ENCODE measurements at regions not wholly inside any gene's neighbourhood (a gene's known extent, or its start where the extent isn't known, plus 50 kb on each side); places are given as distances from the start of the nearest gene placed in this dataset.
"Not testable (repeated sequence)": the region's sequence is repeated elsewhere in the genome, so short reads cannot be mapped to it uniquely, and the experiment has no call there.

GRCh38 chr7:82676777-82677463 is 233.3 kb upstream of the CACNA2D1 start:
- Histone ChIP-seq H3K27me3 (ENCODE audit: control insufficient read depth in 3 of 3, insufficient read depth in 3 of 3, low read length in 3 of 3) (no peaks in the 10 kb centered on the region), H3K9me3 (ENCODE audit: control insufficient read depth in 3 of 3, low read length in 3 of 3) (no peaks in the 10 kb centered on the region), H3K27ac (ENCODE audit: low read depth, low read length) (no peak overlapping the region), H3K4me1 (ENCODE audit: control insufficient read depth in 3 of 3, insufficient read depth in 3 of 3, low read length in 3 of 3) (no peaks in the 10 kb centered on the region), H3K9ac (ENCODE audit: low read depth in 1 of 3, low read length in 3 of 3) (no peak overlapping the region), H3K4me3 (ENCODE audit: low read length in 3 of 3) (no peak overlapping the region), H3K36me3 (ENCODE audit: control insufficient read depth in 3 of 3, insufficient read depth in 3 of 3, low read length in 3 of 3) (no peaks in the 10 kb centered on the region)

- no peaks in the 10 kb centered on the region for H3K9me3 ChIP-seq (ENCODE audit: control insufficient read depth in 3 of 3, low read length in 3 of 3)
- no peaks in the 10 kb centered on the region for H3K36me3 ChIP-seq (ENCODE audit: control insufficient read depth in 3 of 3, insufficient read depth in 3 of 3, low read length in 3 of 3)
- H3K4me1 ChIP-seq (ENCODE audit: control insufficient read depth in 3 of 3, insufficient read depth in 3 of 3, low read length in 3 of 3) = no peaks in the 10 kb centered on the region
- no peak overlapping the region for H3K27ac ChIP-seq (ENCODE audit: low read depth, low read length)
- H3K4me3 ChIP-seq (ENCODE audit: low read length in 3 of 3) = no peak overlapping the region
- H3K9ac ChIP-seq (ENCODE audit: low read depth in 1 of 3, low read length in 3 of 3) = no peak overlapping the region
- H3K27me3 ChIP-seq (ENCODE audit: control insufficient read depth in 3 of 3, insufficient read depth in 3 of 3, low read length in 3 of 3) = no peaks in the 10 kb centered on the region
Measured at GRCh38 chr7:82675396-82675795, 231.8 kb upstream of the CACNA2D1 start.

GRCh38 chr7:82674268-82674667 is 230.7 kb upstream of the CACNA2D1 start:
- Histone ChIP-seq H3K27ac (ENCODE audit: low read depth, low read length) (no peak overlapping the region), H3K9me3 (ENCODE audit: control insufficient read depth in 3 of 3, low read length in 3 of 3) (no peaks in the 10 kb centered on the region), H3K9ac (ENCODE audit: low read depth in 1 of 3, low read length in 3 of 3) (no peak overlapping the region), H3K27me3 (ENCODE audit: control insufficient read depth in 3 of 3, insufficient read depth in 3 of 3, low read length in 3 of 3) (no peaks in the 10 kb centered on the region), H3K36me3 (ENCODE audit: control insufficient read depth in 3 of 3, insufficient read depth in 3 of 3, low read length in 3 of 3) (no peaks in the 10 kb centered on the region), H3K4me3 (ENCODE audit: low read length in 3 of 3) (no peak overlapping the region), H3K4me1 (ENCODE audit: control insufficient read depth in 3 of 3, insufficient read depth in 3 of 3, low read length in 3 of 3) (no peaks in the 10 kb centered on the region)

DNA sequence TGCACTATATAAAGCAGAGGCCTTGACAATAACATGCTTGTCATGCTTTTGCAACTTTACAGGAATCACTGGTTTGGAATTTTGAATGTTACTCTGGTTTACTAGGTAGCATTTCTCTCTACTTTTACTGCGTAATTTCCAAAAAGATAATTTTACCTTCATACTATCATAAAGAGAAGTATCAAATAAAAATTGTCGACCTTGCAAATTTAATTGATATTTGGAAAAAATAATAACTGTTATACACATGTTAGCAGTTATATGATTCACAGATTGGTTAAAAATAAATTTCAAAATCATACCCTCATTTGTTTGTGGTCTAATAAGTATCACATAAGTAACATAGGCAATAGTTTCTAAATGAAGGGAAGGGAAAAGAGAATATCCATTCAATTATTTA is 228.5 kb upstream of the CACNA2D1 start:
- no peak overlapping the region for H3K27ac ChIP-seq (ENCODE audit: low read depth, low read length)
- H3K4me1 ChIP-seq (ENCODE audit: control insufficient read depth in 3 of 3, insufficient read depth in 3 of 3, low read length in 3 of 3) = no peaks in the 10 kb centered on the region
- H3K4me3 ChIP-seq (ENCODE audit: low read length in 3 of 3) = no peak overlapping the region
- no peak overlapping the region for H3K9ac ChIP-seq (ENCODE audit: low read depth in 1 of 3, low read length in 3 of 3)
- no peaks in the 10 kb centered on the region for H3K9me3 ChIP-seq (ENCODE audit: control insufficient read depth in 3 of 3, low read length in 3 of 3)
- H3K27me3 ChIP-seq (ENCODE audit: control insufficient read depth in 3 of 3, insufficient read depth in 3 of 3, low read length in 3 of 3) = no peaks in the 10 kb centered on the region
- no peaks in the 10 kb centered on the region for H3K36me3 ChIP-seq (ENCODE audit: control insufficient read depth in 3 of 3, insufficient read depth in 3 of 3, low read length in 3 of 3)

GRCh38 chr7:82669141-82669540 is 225.6 kb upstream of the CACNA2D1 start:
- Histone ChIP-seq H3K9ac (ENCODE audit: low read depth in 1 of 3, low read length in 3 of 3) (no peak overlapping the region), H3K9me3 (ENCODE audit: control insufficient read depth in 3 of 3, low read length in 3 of 3) (no peaks in the 10 kb centered on the region), H3K36me3 (ENCODE audit: control insufficient read depth in 3 of 3, insufficient read depth in 3 of 3, low read length in 3 of 3) (no peaks in the 10 kb centered on the region), H3K4me1 (ENCODE audit: control insufficient read depth in 3 of 3, insufficient read depth in 3 of 3, low read length in 3 of 3) (no peaks in the 10 kb centered on the region), H3K4me3 (ENCODE audit: low read length in 3 of 3) (no peak overlapping the region), H3K27ac (ENCODE audit: low read depth, low read length) (no peak overlapping the region), H3K27me3 (ENCODE audit: control insufficient read depth in 3 of 3, insufficient read depth in 3 of 3, low read length in 3 of 3) (no peaks in the 10 kb centered on the region)

GRCh38 chr7:82668676-82669075 is 225.1 kb upstream of the CACNA2D1 start:
- no peak overlapping the region for H3K27ac ChIP-seq (ENCODE audit: low read depth, low read length)
- no peaks in the 10 kb centered on the region for H3K9me3 ChIP-seq (ENCODE audit: control insufficient read depth in 3 of 3, low read length in 3 of 3)
- H3K4me1 ChIP-seq (ENCODE audit: control insufficient read depth in 3 of 3, insufficient read depth in 3 of 3, low read length in 3 of 3) = no peaks in the 10 kb centered on the region
- H3K9ac ChIP-seq (ENCODE audit: low read depth in 1 of 3, low read length in 3 of 3) = no peak overlapping the region
- no peaks in the 10 kb centered on the region for H3K27me3 ChIP-seq (ENCODE audit: control insufficient read depth in 3 of 3, insufficient read depth in 3 of 3, low read length in 3 of 3)
- H3K4me3 ChIP-seq (ENCODE audit: low read length in 3 of 3) = no peak overlapping the region
- no peaks in the 10 kb centered on the region for H3K36me3 ChIP-seq (ENCODE audit: control insufficient read depth in 3 of 3, insufficient read depth in 3 of 3, low read length in 3 of 3)

DNA sequence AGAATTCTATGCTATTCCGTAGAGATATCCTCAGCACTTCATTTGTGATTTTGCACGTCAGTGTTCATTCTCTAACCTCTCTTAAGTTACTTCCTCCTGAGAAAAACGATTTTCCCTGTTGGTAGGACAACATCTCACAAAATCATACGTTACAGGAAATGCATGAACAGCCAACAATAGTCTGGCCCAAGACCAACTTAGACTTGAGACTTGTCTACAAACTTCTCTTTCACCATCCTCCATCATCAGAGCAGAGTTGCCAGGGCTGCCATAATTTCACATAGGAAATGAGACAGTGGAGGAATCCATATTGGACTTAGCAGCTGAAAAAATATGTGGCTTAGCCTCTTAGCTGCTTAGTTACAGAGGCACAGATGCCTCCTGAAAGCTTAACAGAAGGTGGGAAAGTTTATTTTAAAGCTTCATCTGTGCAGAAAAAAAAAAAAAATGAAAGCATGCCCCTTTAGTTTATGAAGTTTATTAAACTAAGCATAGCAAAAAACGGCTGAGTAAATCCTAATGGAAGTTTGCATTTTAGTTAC is 222.5 kb upstream of the CACNA2D1 start:
- no peaks in the 10 kb centered on the region for H3K4me1 ChIP-seq (ENCODE audit: control insufficient read depth in 3 of 3, insufficient read depth in 3 of 3, low read length in 3 of 3)
- no peak overlapping the region for H3K27ac ChIP-seq (ENCODE audit: low read depth, low read length)
- no peak overlapping the region for H3K4me3 ChIP-seq (ENCODE audit: low read length in 3 of 3)
- no peaks in the 10 kb centered on the region for H3K36me3 ChIP-seq (ENCODE audit: control insufficient read depth in 3 of 3, insufficient read depth in 3 of 3, low read length in 3 of 3)
- no peak overlapping the region for H3K9ac ChIP-seq (ENCODE audit: low read depth in 1 of 3, low read length in 3 of 3)
- no peaks in the 10 kb centered on the region for H3K27me3 ChIP-seq (ENCODE audit: control insufficient read depth in 3 of 3, insufficient read depth in 3 of 3, low read length in 3 of 3)
- no peaks in the 10 kb centered on the region for H3K9me3 ChIP-seq (ENCODE audit: control insufficient read depth in 3 of 3, low read length in 3 of 3)

DNA sequence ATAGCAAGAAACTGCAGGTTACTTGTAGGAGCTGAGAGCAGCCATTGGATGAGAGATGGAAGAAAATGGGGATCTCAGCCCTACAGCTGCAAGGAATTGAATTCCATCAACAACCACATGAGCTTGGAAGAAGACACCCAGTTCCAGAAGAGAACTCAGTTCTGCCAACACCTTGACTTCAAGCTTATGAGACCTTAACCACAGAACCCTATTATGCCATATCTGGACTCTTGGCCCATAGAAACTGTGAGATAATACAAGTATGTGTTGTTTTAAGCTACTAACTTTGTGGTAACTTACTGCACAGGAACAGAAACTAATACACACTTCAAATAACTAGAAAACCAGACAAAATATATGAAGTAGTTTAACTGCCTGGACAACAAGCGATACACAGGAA is 212.4 kb upstream of the CACNA2D1 start:
- Histone ChIP-seq H3K4me1 (ENCODE audit: control insufficient read depth in 3 of 3, insufficient read depth in 3 of 3, low read length in 3 of 3) (no peaks in the 10 kb centered on the region), H3K27ac (ENCODE audit: low read depth, low read length) (no peak overlapping the region), H3K27me3 (ENCODE audit: control insufficient read depth in 3 of 3, insufficient read depth in 3 of 3, low read length in 3 of 3) (no peaks in the 10 kb centered on the region), H3K9me3 (ENCODE audit: control insufficient read depth in 3 of 3, low read length in 3 of 3) (no peaks in the 10 kb centered on the region), H3K9ac (ENCODE audit: low read depth in 1 of 3, low read length in 3 of 3) (no peak overlapping the region), H3K4me3 (ENCODE audit: low read length in 3 of 3) (no peak overlapping the region), H3K36me3 (ENCODE audit: control insufficient read depth in 3 of 3, insufficient read depth in 3 of 3, low read length in 3 of 3) (no peaks in the 10 kb centered on the region)

- H3K9me3 ChIP-seq (ENCODE audit: control insufficient read depth in 3 of 3, low read length in 3 of 3); H3K27ac ChIP-seq (ENCODE audit: low read depth, low read length); H3K27me3 ChIP-seq (ENCODE audit: control insufficient read depth in 3 of 3, insufficient read depth in 3 of 3, low read length in 3 of 3); H3K4me1 ChIP-seq (ENCODE audit: control insufficient read depth in 3 of 3, insufficient read depth in 3 of 3, low read length in 3 of 3); H3K4me3 ChIP-seq (ENCODE audit: low read length in 3 of 3); H3K36me3 ChIP-seq (ENCODE audit: control insufficient read depth in 3 of 3, insufficient read depth in 3 of 3, low read length in 3 of 3); H3K9ac ChIP-seq (ENCODE audit: low read depth in 1 of 3, low read length in 3 of 3): not testable (repeated sequence)
Measured at GRCh38 chr7:82650095-82650494, 206.5 kb upstream of the CACNA2D1 start.

- H3K27ac ChIP-seq (ENCODE audit: low read depth, low read length) = no peak overlapping the region
- no peak overlapping the region for H3K9ac ChIP-seq (ENCODE audit: low read depth in 1 of 3, low read length in 3 of 3)
- H3K36me3 ChIP-seq (ENCODE audit: control insufficient read depth in 3 of 3, insufficient read depth in 3 of 3, low read length in 3 of 3) = no peaks in the 10 kb centered on the region
- no peaks in the 10 kb centered on the region for H3K27me3 ChIP-seq (ENCODE audit: control insufficient read depth in 3 of 3, insufficient read depth in 3 of 3, low read length in 3 of 3)
- H3K4me3 ChIP-seq (ENCODE audit: low read length in 3 of 3) = no peak overlapping the region
- no peaks in the 10 kb centered on the region for H3K4me1 ChIP-seq (ENCODE audit: control insufficient read depth in 3 of 3, insufficient read depth in 3 of 3, low read length in 3 of 3)
- no peaks in the 10 kb centered on the region for H3K9me3 ChIP-seq (ENCODE audit: control insufficient read depth in 3 of 3, low read length in 3 of 3)
Measured at GRCh38 chr7:82633592-82633991, 190.0 kb upstream of the CACNA2D1 start.
